Testis (tissue), 2 donors: ENCODE measurements at regions not wholly inside any gene's neighbourhood (a gene's known extent, or its start where the extent isn't known, plus 50 kb on each side); places are given as distances from the start of the nearest gene placed in this dataset.

Source experiments
- POLR2A ChIP-seq: fragments of 450-650 bp; IDR thresholded peaks from one replicate; pipeline ENCODE4 v1.6.1; 2017; ENCODE audit warnings: antibody characterized with exemption, mild to moderate bottlenecking, moderate library complexity
- TF ChIP-seq, protein P1 (sequence below), 3 experiments: fragments of 450-650 bp in 2 of 3; fragments of 200-600 bp in 1 of 3; sonication (generic) in 1 of 3; IDR thresholded peaks; one replicate each; pipeline ENCODE4 v1.5.1; 2016 to 2019; ENCODE audit warnings: antibody characterized with exemption in 3 of 3, mild to moderate bottlenecking in 2 of 3, moderate library complexity in 1 of 3

DNA sequence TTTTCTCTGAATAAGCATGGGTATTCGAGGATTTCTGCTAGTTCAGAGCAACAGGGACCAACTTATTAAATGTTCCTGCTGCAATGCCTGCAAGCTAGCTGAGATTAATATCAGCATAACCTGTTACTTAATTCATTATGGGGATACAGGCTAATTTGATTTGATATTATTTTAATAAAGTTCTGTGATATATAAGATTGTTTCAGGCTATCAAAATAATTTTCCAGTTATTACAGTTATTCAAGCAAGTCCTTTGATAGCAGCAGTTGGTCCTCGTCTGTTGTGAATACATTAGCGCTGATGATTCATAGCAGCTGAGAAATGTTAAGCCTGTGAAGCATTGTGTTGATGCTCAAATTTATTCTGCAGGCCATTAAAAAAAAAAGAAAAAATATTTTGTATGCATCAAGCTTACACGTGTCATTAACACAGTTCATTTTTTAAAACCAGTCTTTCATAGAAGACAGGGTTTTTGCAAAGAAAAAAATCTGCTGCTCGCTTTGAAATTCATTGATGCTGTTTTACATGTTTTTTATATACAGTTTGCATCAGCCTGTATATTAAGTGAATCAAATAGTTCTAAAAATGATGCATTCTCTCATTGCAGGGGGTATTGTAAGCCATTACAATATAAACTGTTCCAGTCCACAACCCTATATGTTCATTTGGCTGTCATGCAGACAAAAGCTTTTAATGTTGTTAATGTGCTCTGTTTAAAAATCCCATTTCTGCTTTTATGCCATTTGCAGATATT lies 482.5 kb downstream of the BCL11A start:
- TF ChIP-seq, protein P1, sequence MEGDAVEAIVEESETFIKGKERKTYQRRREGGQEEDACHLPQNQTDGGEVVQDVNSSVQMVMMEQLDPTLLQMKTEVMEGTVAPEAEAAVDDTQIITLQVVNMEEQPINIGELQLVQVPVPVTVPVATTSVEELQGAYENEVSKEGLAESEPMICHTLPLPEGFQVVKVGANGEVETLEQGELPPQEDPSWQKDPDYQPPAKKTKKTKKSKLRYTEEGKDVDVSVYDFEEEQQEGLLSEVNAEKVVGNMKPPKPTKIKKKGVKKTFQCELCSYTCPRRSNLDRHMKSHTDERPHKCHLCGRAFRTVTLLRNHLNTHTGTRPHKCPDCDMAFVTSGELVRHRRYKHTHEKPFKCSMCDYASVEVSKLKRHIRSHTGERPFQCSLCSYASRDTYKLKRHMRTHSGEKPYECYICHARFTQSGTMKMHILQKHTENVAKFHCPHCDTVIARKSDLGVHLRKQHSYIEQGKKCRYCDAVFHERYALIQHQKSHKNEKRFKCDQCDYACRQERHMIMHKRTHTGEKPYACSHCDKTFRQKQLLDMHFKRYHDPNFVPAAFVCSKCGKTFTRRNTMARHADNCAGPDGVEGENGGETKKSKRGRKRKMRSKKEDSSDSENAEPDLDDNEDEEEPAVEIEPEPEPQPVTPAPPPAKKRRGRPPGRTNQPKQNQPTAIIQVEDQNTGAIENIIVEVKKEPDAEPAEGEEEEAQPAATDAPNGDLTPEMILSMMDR (IDR thresholded peaks at IDR 0.05): no peak
- TF ChIP-seq POLR2A: no peak
